ENCODE measurements at regions not wholly inside any gene's neighbourhood (a gene's known extent, or its start where the extent isn't known, plus 50 kb on each side); places are given as distances from the start of the nearest gene placed in this dataset.

GRCh38 chr19:30927705-30928104, 421.5 kb downstream of the TSHZ3 start:
- intact Hi-C loops (cut with DNase I) = no loop called here
- no peak for DNase-seq (ENCODE audit: low spot score)

- no peak for DNase-seq (ENCODE audit: low spot score)
- intact Hi-C loops (cut with DNase I) = no loop called here
Measured at GRCh38 chr19:30924670-30925069, 424.6 kb downstream of the TSHZ3 start.

- intact Hi-C loops (cut with DNase I) = no loop called here
- DNase-seq (ENCODE audit: low spot score) = no peak
Measured at GRCh38 chr19:30924069-30924636, 425.1 kb downstream of the TSHZ3 start.

GRCh38 chr19:30923621-30924020, 425.6 kb downstream of the TSHZ3 start:
- intact Hi-C loops (cut with DNase I) = no loop called here
- no peak for DNase-seq (ENCODE audit: low spot score)

DNA sequence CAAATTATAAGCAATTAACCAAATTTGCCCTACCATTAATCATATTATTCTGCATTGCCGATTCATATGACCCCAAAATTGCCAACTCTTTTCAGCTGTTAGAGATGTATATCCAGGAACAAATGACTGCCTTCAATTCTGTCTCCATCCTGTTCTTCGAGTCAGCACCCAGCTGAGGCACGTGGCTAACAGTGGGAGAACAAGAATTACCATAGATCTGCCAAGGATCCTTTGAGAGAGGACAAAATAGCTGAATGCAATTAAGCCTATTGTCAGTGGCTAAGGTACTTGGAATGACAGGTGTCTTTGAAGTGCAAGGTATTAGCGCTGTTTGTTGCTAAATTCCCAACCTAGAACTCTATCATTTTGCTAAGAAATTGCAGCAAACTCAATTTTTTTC, 426.1 kb downstream of the TSHZ3 start:
- no peak for DNase-seq (ENCODE audit: low spot score)
- intact Hi-C loops (cut with DNase I) = no loop called here

GRCh38 chr19:30920222-30920621, 429.0 kb downstream of the TSHZ3 start:
- intact Hi-C loops (cut with DNase I) = loop anchor here in 1 of 2 donors (1.0 kb wide), 1 partner anchor 25 kb away; no protein-coding TSS in a partner anchor
- DNase-seq (ENCODE audit: low spot score) = no peak

GRCh38 chr19:30919737-30920136, 429.5 kb downstream of the TSHZ3 start:
- intact Hi-C loops (cut with DNase I) = loop anchor here in 1 of 2 donors (1.0 kb wide), 1 partner anchor 24 kb away; no protein-coding TSS in a partner anchor
- DNase-seq (ENCODE audit: low spot score) = no peak

- intact Hi-C loops (cut with DNase I) = no loop called here
- DNase-seq (ENCODE audit: low spot score) = no peak
Measured at GRCh38 chr19:30916238-30916637, 433.0 kb downstream of the TSHZ3 start.

GRCh38 chr19:30911491-30911890, 437.7 kb downstream of the TSHZ3 start:
- intact Hi-C loops (cut with DNase I) = no loop called here
- DNase-seq (ENCODE audit: low spot score) = no peak

DNA sequence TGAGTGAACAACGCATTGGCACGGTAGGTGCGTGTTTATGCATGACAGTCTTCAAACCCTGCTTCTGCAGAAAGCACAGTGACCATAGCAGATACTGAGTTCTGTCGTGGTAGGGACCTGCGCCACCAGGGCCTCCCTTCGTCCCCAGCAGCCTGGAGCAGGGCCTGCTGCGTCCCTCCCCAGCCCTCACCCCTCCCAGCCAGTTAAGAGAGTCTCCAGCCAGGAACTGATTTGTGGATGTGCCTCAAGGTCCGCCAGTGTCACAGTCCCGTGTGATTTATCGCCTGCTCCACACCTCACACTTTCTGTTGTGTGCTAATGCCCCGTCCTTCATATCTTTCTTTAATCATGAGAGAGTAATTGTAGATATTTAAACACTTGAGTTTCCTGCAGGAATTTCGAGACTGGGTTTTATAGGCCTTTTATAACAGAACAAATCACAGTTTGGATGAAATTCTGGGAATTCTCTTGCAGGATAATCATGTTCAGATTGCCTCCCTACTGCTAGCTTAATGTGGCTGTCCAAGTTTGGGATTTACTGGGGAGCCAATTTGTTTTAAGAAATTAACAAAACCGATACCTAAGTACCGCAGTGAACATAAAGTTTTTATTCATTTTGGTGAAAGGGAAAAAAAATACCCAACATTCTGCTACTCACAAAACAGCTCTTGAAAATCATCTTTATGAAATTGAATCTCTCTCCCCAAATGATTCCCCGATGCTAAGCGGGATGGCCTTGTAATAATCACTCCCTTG, 438.6 kb downstream of the TSHZ3 start:
- DNase-seq (ENCODE audit: low spot score) = no peak
- intact Hi-C loops (cut with DNase I) = no loop called here

DNA sequence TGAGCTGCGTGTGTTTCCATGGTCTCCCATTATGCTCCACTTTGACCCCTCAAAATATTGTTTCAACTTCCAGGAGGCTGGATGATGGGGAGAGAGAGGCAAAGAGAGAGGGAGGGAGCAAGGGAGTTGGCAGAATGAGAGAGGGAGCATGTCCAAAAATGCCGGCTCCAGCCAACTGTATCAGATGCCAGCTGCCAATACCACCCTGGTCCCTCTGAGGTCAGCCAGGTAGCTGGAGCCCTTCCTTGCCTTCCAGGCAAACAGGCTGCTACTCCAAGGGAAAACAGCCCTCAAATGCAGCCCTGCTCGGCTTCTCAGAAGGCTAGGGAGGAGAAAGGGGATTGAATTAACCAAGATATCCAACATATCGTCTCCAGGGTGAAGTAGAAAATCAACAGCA, 440.0 kb downstream of the TSHZ3 start:
- DNase-seq (ENCODE audit: low spot score) = no peak
- intact Hi-C loops (cut with DNase I) = no loop called here

DNA sequence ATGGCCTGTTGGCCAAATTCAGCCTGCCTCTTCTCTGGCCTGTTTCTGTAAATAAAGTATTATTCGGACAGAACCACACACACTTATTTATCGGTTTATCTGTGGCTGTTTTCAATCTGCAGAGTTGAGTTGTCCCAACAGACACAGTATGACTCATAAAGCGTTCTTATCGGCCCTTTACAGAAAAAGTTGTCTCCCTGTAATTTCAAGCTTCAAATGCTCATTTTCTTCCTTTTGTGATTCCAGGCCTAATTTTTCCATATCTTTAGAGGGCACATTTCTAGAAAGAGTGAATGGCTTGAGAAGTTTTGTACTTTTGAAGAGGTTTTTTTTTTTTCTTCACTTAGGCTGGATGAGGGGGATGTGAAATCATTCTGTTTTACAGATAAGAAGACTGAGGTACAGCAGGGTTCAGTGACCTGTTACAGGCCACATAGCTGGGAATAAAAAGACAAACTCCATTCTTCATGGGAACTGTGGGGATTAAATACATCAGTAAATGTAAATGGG, 440.9 kb downstream of the TSHZ3 start:
- DNase-seq (ENCODE audit: low spot score) = no peak
- intact Hi-C loops (cut with DNase I) = no loop called here

DNA sequence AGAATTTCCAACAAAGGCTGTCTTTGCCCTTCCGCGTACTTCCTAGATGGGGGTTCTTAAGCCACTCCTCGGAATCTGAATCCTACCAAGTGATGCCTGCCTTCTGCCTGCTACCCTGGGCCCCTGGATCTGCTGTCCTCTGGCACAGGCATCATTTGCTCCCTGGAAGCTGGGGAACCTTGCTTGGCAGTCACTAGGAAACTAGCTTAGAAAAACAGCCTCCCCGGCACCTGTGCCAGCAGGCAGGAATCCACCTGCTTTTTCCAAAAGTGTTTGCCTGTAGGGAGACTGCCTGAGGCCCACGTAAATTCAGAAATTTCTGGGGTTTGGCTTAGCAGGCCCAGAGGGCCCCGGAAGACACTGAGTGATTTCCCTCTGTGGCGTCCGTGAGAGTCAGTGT, 442.4 kb downstream of the TSHZ3 start:
- intact Hi-C loops (cut with DNase I) = no loop called here
- no peak for DNase-seq (ENCODE audit: low spot score)

DNA sequence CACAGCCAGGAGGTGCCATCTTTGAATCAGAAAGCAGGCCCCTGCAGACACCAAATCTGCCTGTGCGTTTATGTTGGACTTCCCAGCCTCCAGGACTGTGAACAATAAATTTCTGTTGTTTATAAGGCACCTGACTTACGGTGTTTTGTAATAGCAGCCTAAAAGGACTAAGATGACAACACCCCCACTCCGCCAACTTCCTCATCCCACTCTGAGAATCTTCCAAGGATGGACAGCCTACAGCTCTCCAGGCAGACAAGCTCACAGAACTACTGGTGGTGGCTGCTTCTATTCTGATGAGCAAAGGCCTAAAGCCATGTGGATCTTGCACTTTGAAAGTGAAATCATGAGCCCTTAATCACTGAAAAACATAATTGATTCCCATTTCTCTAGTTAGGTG, 449.2 kb downstream of the TSHZ3 start:
- intact Hi-C loops (cut with DNase I) = no loop called here
- no peak for DNase-seq (ENCODE audit: low spot score)

DNA sequence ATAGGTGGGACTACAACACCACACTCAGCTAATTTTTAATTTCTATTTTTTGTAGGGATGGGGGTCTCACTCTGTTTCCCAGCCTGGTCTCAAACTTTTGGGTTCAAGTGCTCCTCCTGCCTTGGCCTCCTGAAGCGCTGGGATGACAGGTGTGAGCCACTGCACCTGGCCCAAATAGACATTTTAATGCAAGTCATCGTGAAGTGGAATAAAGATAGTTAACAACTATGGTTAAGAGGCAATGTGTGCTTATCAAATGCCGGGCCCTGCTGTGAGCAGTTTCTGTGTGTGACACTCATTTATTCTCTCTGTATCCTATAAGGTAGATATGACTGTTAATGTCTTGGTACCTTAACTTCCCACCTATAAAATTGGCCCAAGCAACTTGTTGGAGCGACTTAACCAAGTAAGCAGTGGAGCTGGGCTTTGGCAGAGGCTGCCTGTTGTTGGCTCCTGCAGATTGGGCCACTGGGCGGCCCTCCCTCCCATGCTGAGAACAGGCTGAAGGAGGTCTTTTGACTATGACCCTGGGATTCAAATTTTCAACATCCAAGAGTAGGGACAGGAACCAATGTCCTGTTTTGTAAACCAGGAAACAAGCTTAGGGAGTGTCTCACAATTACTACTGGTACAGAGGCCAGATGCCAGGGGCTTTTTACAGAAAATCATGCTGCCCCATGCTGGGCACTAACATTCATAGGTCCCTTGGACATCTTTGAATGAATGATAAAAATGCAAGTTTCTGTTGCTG, 450.7 kb downstream of the TSHZ3 start:
- DNase-seq (ENCODE audit: low spot score) = no peak
- intact Hi-C loops (cut with DNase I) = no loop called here

DNA sequence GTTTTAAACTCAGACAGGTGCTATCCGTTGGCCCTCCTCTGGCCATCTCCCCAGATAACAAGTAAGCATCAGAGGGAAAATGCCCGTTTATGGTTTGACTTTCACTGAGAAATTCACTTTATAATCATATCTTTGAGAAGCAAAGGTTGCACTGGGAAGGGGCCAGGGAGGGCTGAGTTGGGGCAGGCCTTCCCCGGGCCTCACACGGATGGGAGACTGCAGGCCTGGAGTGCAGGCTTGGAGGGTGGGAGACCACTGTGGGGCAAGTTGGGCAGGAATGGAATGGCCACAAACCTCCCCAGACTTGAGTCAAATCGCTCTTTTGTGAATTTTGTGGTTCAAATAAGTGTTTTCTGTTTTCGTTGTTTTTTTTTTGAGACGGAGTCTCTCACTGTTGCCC, 451.7 kb downstream of the TSHZ3 start:
- intact Hi-C loops (cut with DNase I) = no loop called here
- DNase-seq (ENCODE audit: low spot score) = no peak

GRCh38 chr19:30897034-30897433, 452.2 kb downstream of the TSHZ3 start:
- intact Hi-C loops (cut with DNase I) = no loop called here
- no peak for DNase-seq (ENCODE audit: low spot score)

- no peak for DNase-seq (ENCODE audit: low spot score)
- intact Hi-C loops (cut with DNase I) = no loop called here
Measured at GRCh38 chr19:30896554-30896953, 452.7 kb downstream of the TSHZ3 start.

DNA sequence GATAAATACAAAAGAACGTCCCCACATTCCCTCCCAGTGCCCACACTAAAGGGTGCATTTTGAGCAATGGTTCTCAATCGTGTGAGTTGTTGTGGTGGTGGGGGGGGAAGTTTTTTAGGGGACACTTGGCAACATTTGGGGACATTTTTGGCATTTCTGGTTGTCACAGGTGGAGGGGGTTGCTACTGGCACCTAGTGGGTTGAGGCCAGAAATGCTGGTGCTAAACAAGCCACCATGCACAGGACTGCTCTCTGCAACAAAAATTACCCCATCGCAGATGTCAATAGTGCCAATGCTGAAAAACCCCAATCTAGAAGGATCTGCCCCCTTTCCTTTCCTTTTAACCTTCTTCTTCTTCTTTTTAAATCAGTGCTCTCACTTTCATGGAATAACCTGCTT, 453.3 kb downstream of the TSHZ3 start:
- DNase-seq (ENCODE audit: low spot score) = no peak
- intact Hi-C loops (cut with DNase I) = loop anchor here in 1 of 2 donors (1.0 kb wide), 1 partner anchor 24 kb away; no protein-coding TSS in a partner anchor

DNA sequence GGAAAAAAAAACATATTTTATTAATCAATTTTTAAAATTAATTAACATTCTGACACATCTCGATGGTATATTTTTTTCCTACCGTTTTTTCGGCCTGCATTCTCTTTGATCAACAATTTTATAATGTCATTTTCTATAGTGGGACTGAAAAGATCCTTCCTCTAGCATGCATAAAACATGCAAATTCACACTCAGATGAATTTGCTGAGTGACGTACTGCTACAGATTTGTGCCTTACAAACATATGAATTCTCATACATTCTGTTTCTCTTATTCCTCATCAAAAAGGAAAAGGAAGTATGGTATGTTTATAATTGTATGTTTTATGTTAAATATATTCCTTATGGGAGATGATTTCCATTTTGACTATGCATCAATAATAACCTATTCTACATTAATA, 458.2 kb downstream of the TSHZ3 start:
- DNase-seq (ENCODE audit: low spot score) = no peak
- intact Hi-C loops (cut with DNase I) = no loop called here
